Panc1 (cell line): ENCODE measurements at regions not wholly inside any gene's neighbourhood (a gene's known extent, or its start where the extent isn't known, plus 50 kb on each side); places are given as distances from the start of the nearest gene placed in this dataset.

Source experiments
- ATAC-seq: fragments of 200-7000 bp; cut with Tn5 transposase; 2 replicates; pipeline ENCODE4 v1.9.1; 2020; ENCODE audit warnings: mild to moderate bottlenecking, moderate library complexity
- BruUV-seq: library from RNA; stranded (reverse); fragments of 400-500 nt; replicated peaks from 2 replicates; lab custom pipeline; 2021; lab: Mats Ljungman, UMichigan
- CTCF ChIA-PET: fragments of 300-600 bp; sonication (Branson Sonifier 250); formaldehyde crosslinking; loops from one replicate; lab custom pipeline; 2022; ENCODE audit warnings: antibody characterized with exemption; lab: Charles Lee
- POLR2A ChIA-PET: fragments of 300-600 bp; sonication (Branson Sonifier 250); formaldehyde crosslinking; loops from one replicate; lab custom pipeline; 2022; ENCODE audit warnings: antibody characterized with exemption; lab: Charles Lee
- DNase-seq: peaks from one replicate; pipeline ENCODE4 v3.0.0-alpha.2; 2010; ENCODE audit warnings: low read depth, low spot score
- H3K27ac ChIP-seq: 2 replicates; pipeline ENCODE4 v1.5.1; 2011; ENCODE audit warnings: mild to moderate bottlenecking, low read length, inconsistent platforms
- H3K27me3 ChIP-seq: fragments of 200-500 bp; sonication (Bioruptor generic); 2 replicates; pipeline ENCODE4 v1.6.0; 2014; ENCODE audit warnings: low read length, inconsistent platforms; ENCODE audit not compliant: control insufficient read depth, insufficient read depth
- H3K36me3 ChIP-seq: fragments of 200-500 bp; sonication (Bioruptor generic); 2 replicates; pipeline ENCODE4 v1.5.1; 2014; ENCODE audit warnings: inconsistent platforms, mild to moderate bottlenecking, low read length, moderate library complexity; ENCODE audit not compliant: control insufficient read depth, insufficient read depth
- H3K4me1 ChIP-seq: 2 replicates; pipeline ENCODE4 v1.5.1; 2011; ENCODE audit warnings: inconsistent platforms, mild to moderate bottlenecking, low read length, moderate library complexity; ENCODE audit not compliant: control insufficient read depth, insufficient read depth
- H3K4me3 ChIP-seq, 2 experiments: 2 replicates each; pipeline ENCODE4 v1.5.1; 2011 to 2012; ENCODE audit warnings: low read depth in 2 of 2, low read length in 2 of 2, mild to moderate bottlenecking in 2 of 2, inconsistent platforms in 1 of 2, moderate library complexity in 1 of 2
- H3K9me3 ChIP-seq: fragments of 200-500 bp; sonication (Bioruptor generic); 2 replicates; pipeline ENCODE4 v1.5.1; 2014; ENCODE audit warnings: low read depth, mild to moderate bottlenecking, inconsistent platforms, low read length, moderate library complexity; ENCODE audit not compliant: control insufficient read depth, insufficient read depth
- CTCF ChIP-seq: fragments of 450-650 bp; IDR thresholded peaks from 2 replicates; pipeline ENCODE4 v1.5.1; 2017; ENCODE audit warnings: mild to moderate bottlenecking
- POLR2AphosphoS5 ChIP-seq: IDR thresholded peaks from 2 replicates; pipeline ENCODE4 v1.6.1; 2012; ENCODE audit warnings: mild to moderate bottlenecking, low read depth, low read length, moderate library complexity
- REST ChIP-seq, 2 experiments: IDR thresholded peaks; 2 replicates each; pipeline ENCODE4 v1.6.1; 2011 to 2012; ENCODE audit warnings: low read depth in 2 of 2, control low read depth in 1 of 2, low read length in 1 of 2, mild to moderate bottlenecking in 1 of 2, moderate library complexity in 1 of 2; ENCODE audit not compliant: insufficient read depth in 1 of 2
- SIN3A ChIP-seq: IDR thresholded peaks from 2 replicates; pipeline ENCODE4 v1.6.1; 2012; ENCODE audit warnings: low read depth, mild to moderate bottlenecking, low read length, moderate library complexity, borderline replicate concordance; ENCODE audit not compliant: insufficient read depth
- TCF7L2 ChIP-seq: IDR thresholded peaks from 2 replicates; pipeline ENCODE4 v1.6.1; 2011; ENCODE audit warnings: mild to moderate bottlenecking, low read depth, low read length, inconsistent platforms
- in situ Hi-C: cut with HindIII; loops from 2 replicates; pipeline ENCODE4 v1.10.0; 2016; ENCODE audit warnings: low sequenced_read_pairs, low pct_unique_long_range_greater_than_20kb
- intact Hi-C: fragments of 100-400 bp; cut with micrococcal nuclease; formaldehyde crosslinking; loops from one replicate; pipeline ENCODE4 v1.10.0; 2022; ENCODE audit not compliant: unreplicated experiment

- 0 out of 2 replicates have a peak, but pooled peaks cover under 1% of the 10 kb centered on the region for H3K27me3 ChIP-seq
- no peak for TF ChIP-seq REST (IDR thresholded peaks at IDR 0.05; ENCODE audit: insufficient read depth in 1 of 2, low read depth in 2 of 2, low read length in 1 of 2)
- H3K4me1 ChIP-seq, result no peaks in the 10 kb centered on the region
- ChIA-PET CTCF (no interaction called here), POLR2A (no interaction called here)
- no peak overlapping the region for H3K4me3 ChIP-seq
- BruUV-seq, result no TSS peak
- ATAC-seq (no peak), DNase-seq (no peak)
- intact Hi-C loops, result no loop called here
- no peak overlapping the region for H3K27ac ChIP-seq
- no peaks in the 10 kb centered on the region for H3K36me3 ChIP-seq
- in situ Hi-C loops, result no loop called here
- H3K9me3 ChIP-seq, result no peaks in the 10 kb centered on the region
Measured at GRCh38 chr18:78101091-78101490, 851.4 kb downstream of the GALR1 start.

- POLR2A ChIA-PET, result interaction anchor here (0.6 kb wide), 1 partner anchor 21 kb away, joined by 4 read pairs; no protein-coding TSS in a partner anchor
- H3K27me3 ChIP-seq, result no peaks in the 10 kb centered on the region
- no peaks in the 10 kb centered on the region for H3K36me3 ChIP-seq
- H3K4me3 ChIP-seq, result no peak overlapping the region
- BruUV-seq, result no TSS peak
- TF ChIP-seq CTCF (no peak), POLR2AphosphoS5 (no peak), SIN3A (no peak), REST (IDR thresholded peaks at IDR 0.05; ENCODE audit: insufficient read depth in 1 of 2, low read depth in 2 of 2, low read length in 1 of 2) (no peak), TCF7L2 (no peak)
- H3K27ac ChIP-seq, result no peak overlapping the region
- in situ Hi-C loops (no loop called here), intact Hi-C loops (no loop called here)
- ATAC-seq (no peak), DNase-seq (no peak)
- CTCF ChIA-PET, result no interaction called here
- no peaks in the 10 kb centered on the region for H3K4me1 ChIP-seq
- H3K9me3 ChIP-seq, result no peaks in the 10 kb centered on the region
Measured at GRCh38 chr18:78102135-78102534, 852.5 kb downstream of the GALR1 start.
